HUDEP-2 (cell line): ENCODE measurements at regions not wholly inside any gene's neighbourhood (a gene's known extent, or its start where the extent isn't known, plus 50 kb on each side); places are given as distances from the start of the nearest gene placed in this dataset.
A peak's percentile ranks its signal among the peaks of the same experiment; 100 is the strongest.
"Not testable (repeated sequence)": the region's sequence is repeated elsewhere in the genome, so short reads cannot be mapped to it uniquely, and the experiment has no call there.

ENCODE experiments used
- DNase-seq, 76 experiments: peaks; one replicate each; lab custom pipeline; 2025; ENCODE audit not compliant: unreplicated experiment in 76 of 76; lab: John Stamatoyannopoulos, UW

DNA sequence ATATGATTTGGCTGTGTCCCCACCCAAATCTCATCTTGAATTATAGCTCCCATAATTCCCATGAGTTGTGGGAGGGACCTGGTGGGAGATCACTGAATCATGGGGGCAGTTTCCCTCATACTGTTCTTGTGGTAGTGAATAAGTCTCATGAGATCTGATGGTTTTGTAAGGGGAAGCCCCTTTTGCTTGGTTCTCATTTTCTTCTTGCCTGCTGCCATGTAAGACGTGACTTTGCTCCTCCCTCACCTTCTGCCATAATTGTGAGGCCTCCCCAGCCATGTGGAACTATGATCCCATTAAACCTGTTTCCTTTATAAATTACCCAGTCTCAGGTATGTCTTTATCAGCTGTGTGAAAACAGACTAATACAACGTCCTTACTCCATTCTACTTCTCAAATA, 108.5 kb upstream of the SCAF8 start:
- not testable (repeated sequence) for DNase-seq

DNA sequence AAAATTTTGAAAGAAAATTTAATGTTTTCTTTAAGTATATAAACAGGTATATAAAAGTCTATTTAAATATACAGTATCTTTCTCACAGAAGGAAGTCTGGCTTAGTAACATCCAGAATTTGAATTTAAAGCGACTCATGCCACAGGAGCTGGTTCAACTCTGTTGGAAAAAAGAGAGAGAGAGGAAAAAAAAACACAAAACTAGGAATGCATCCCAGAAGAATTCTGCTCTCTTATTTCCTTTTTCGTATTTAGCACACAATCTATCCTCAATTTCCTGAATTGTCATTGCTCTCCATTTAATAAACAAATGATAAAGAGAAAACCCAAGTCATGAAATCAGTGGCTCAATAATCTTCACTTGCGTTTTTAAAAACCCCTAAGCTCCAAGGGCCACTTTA, 107.5 kb upstream of the SCAF8 start:
- DNase-seq = no peak

- no peak for DNase-seq
Measured at GRCh38 chr6:154629127-154629526, 104.1 kb upstream of the SCAF8 start.

DNA sequence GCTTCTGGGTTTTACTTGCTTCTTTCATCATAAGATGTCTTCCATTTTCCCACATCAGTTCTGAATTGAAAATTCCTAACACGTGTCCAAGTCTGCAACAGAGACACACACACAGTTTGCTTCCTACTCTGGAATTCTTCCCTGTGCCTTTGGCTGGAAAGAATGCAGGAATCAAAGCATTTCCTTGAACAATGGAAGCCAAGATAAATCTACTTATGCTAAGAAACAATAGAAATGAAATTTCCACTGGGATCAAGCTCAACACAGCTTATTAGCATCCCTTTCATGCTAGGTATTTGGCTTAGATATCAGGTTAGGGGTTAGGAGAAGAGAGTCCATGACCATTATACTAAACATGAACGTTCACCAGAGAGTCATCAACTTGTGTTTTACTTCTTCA, 101.1 kb upstream of the SCAF8 start:
- no peak for DNase-seq

DNA sequence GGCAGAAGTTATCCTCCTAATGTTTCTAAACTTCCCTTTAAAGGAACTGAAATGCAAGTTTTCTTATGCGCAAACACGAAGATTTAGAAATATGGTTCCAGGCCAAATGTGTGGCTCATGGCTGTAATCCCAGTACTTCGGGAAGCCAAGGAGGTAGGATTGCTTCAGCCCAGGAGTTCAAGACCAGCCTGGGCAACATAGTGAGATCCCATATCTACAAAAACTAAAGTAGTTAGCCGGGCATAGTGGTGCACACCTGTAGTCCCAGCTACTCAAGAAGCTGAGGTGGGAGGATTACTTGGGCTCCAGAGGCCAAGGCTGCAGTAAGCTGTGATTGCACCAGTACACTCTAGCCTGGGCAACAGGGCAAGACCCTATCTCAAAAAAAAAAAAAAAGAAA, 95.8 kb upstream of the SCAF8 start:
- DNase-seq = no peak

DNA sequence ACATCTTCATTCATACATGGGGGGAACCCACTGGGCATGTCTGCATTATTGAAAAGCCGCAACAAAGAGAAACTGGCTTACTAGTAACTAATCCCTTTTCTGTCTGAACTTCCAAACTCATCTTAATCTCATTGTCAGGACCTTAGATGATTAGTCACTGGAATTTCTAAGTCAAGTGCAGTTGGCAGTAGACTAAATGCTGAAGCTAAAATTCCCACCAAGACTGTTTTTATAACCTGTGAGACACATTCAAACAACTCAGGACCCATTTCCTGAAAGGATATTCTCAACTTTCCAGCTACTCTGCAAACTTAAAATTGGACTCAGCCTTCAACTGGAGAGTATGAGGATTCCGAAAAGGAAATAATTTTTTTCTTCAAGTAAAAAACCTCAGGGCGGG, 94.8 kb upstream of the SCAF8 start:
- no peak for DNase-seq

DNA sequence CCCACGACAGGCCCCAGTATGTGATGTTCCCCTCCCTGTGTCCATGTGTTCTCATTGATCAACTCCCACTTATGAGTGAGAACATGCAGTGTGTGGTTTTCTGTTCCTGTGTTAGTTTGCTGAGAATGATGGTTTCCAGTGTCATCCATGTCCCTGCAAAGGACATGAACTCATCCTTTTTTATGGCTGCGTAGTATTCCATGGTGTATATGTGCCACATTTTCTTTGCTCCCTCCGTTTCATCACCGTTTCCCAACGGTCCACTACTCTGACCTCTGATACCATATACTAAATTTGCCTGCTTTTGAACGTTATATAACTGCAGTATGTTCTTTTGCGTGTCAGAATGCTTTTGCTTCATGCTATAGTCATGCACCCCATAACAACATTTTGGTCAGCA, 94.0 kb upstream of the SCAF8 start:
- DNase-seq = not testable (repeated sequence)

GRCh38 chr6:154648188-154648887, 84.9 kb upstream of the SCAF8 start:
- DNase-seq = peak in 44 of 76 experiments; percentile 12 to 77 (median 52)

GRCh38 chr6:154648888-154649205, 84.4 kb upstream of the SCAF8 start:
- DNase-seq = peak in 7 of 76 experiments; percentile 15 to 64 (median 32)

DNA sequence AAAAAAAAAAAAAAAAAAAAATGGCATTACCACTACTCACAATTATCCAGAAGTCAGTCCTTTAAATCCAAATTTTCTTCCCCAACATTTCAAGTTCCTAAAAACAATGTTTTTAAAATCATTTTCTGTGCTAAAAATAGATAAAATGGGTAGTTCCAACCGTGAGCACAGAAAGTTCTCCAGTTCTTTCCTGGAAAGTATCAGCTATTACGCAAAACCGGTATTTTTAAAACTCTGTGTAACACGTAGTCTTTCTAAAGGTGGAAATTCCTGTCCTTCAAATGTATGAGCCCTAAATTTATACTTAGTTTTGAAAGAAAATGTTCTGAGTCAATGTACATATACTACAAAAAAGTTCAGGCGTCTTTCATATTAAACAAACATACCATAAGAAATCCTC, 83.5 kb upstream of the SCAF8 start:
- no peak for DNase-seq

DNA sequence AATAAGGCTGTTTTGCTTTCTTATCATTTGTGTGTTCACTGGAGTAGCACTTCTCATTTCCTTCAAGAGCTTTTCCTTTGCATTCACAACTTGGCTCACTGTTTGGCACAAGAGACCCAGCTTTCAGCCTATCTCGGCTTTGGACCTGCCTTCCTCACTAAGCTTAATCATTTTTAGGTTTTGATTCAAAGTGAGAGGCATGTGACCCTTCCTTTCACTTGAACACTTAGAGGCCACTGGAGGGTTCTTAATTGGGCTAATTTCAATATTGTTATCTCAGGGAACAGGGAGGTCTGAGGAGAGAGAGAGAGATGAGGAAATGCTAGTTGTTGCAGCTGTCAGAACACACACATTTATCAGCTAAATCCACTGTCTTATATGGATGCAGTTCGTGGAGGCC, 82.9 kb upstream of the SCAF8 start:
- peak in 46 of 76 experiments; percentile 14 to 84 (median 45) for DNase-seq

- DNase-seq = no peak
Measured at GRCh38 chr6:154651656-154652055, 81.6 kb upstream of the SCAF8 start.

DNA sequence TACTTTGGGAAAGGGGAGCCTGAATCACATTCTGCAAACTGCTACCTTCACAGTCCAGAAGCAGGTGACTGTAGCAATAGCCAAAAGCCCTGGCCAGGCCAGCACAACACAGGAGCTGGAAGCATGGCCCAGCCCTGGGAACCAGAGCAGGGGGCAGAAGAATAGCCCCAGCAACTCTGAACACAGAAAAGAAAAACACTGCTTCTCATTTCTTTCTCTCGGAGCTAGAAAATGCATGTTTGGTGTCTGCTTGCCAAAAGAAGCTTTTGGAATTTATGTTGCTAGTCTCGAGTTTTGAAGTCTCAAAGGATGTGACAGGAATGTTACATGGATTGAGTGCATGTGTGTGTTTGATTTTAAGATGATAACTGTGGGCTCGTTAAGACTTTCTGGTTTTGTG, 79.8 kb upstream of the SCAF8 start:
- no peak for DNase-seq

GRCh38 chr6:154653853-154654252, 79.4 kb upstream of the SCAF8 start:
- DNase-seq = no peak

DNA sequence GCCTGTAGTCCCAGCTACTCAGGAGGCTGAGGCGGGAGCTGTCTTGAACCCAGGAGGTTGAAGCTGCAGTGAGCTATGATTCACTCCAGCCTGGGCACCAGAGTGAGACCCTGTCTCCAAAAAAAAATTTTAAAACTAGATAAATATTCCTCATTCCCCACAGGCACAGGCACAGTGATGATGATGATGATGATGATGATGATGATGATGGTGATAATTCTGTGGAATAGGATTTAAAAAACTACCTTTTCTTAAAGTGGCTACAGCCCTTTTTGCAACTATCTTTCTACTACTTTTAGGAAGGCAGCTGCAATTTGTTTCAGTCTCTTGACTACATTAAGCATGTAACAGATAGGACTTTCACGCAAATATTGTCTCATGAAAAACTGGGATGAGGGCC, 76.6 kb upstream of the SCAF8 start:
- no peak for DNase-seq

- DNase-seq = no peak
Measured at GRCh38 chr6:154661768-154662167, 71.4 kb upstream of the SCAF8 start.

DNA sequence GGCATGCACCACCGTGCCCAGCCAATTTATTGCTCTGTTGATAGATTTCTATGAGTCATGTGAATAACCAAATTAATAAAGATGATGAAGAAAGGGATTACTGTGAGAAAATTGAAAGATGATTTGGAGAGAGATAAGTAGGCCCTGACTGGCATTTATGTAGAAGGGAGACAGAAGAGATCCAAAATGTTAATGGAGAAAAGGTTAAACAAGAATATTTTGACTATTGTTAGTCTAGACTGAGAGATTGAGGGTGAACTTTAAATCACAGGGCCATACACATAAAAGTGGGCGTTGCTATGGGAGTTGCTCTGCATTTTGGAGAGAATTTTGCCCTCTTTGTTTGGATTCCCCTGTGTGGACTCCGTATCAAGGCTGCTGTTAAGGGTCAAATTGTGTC, 68.9 kb upstream of the SCAF8 start:
- no peak for DNase-seq

- no peak for DNase-seq
Measured at GRCh38 chr6:154668156-154668555, 65.1 kb upstream of the SCAF8 start.

DNA sequence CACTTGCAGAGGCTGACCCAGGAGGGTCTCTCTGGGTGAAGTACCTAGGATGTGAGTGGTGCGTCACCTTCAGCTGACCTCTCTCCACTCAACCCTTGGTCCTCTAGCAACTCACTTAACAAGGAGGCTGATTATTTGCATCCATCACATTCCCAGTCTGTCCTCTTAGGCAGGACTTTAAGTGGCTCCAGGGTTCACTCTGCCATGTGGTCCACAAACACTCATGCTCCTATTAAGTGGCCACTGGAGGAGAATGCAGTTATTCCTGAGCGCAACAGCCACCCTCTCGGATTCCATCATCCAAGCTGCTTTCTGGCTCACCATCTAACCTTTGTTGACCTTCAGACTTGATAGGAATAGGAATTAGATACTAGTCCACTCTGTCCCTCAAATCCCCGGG, 61.1 kb upstream of the SCAF8 start:
- no peak for DNase-seq

- peak in 74 of 76 experiments; percentile 31 to 95 (median 70) for DNase-seq
Measured at GRCh38 chr6:154673919-154674318, 59.3 kb upstream of the SCAF8 start.

DNA sequence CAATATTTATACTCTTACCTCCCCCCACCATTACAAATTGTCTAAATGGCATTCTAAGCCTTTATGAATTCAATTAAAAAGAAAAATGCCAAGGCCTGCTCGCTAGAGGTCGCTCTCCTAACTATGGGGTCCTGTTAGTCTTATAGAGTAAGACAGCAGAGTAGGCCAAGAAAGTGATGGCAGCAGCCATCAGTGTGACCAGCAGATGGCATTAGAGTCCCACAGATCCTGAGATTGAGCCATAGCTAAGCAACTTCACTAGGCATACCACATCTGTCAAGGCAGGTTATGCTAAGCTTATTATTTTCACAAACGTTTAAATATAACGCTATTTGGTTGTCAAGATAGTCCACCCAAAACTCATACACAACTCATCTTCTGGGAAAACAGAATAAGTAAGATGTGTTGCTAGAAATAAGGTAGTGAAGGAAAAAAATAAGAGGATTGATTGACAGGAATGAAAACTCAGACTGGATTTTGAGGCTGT, 57.6 kb upstream of the SCAF8 start:
- DNase-seq = peak in 75 of 76 experiments; percentile 17 to 98 (median 88)

DNA sequence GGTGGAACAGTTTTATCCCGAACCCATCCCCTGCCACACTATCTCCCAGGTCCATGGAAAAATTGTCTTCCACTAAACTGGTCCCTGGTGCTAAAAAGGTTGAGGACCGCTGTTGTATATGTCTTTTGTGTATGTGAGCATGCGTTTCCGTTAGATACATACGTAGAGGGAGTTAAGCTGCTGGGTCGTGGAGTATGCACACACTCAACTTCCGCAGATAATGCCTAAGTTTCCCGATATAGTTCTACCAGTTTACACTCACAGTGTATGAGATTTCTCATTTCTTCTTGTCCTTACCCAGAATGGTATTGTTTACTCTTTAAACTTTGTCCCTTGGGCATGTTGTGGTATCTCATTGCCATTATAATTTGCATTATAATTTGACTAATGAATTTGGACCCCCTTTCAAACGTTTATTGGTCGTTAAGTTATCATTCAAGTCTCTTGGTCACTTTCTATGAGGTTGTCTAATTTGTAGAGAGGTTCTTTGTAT, 50.5 kb upstream of the SCAF8 start:
- no peak for DNase-seq
